OCI-LY7 (cell line): ENCODE measurements at regions not wholly inside any gene's neighbourhood (a gene's known extent, or its start where the extent isn't known, plus 50 kb on each side); places are given as distances from the start of the nearest gene placed in this dataset.

Experiments used
- BruUV-seq: library from RNA; stranded (reverse); fragments of 400-500 nt; replicated peaks from 2 replicates; lab custom pipeline; 2021; lab: Mats Ljungman, UMichigan
- CTCF ChIA-PET: fragments of 300-600 bp; sonication (Branson Sonifier 250); formaldehyde crosslinking; loops from one replicate; lab custom pipeline; 2022; ENCODE audit warnings: antibody characterized with exemption; ENCODE audit not compliant: unreplicated experiment; lab: Charles Lee
- POLR2A ChIA-PET: fragments of 300-600 bp; sonication (Branson Sonifier 250); formaldehyde crosslinking; loops from one replicate; lab custom pipeline; 2022; ENCODE audit warnings: antibody characterized with exemption; lab: Charles Lee
- DNase-seq: peaks from one replicate; pipeline ENCODE4 v3.0.0-alpha.2; 2015; ENCODE audit warnings: low spot score
- H2AFZ ChIP-seq: fragments of 200-600 bp; sonication (generic), shearing (Covaris generic); 2 replicates; pipeline ENCODE4 v1.6.1; 2014; ENCODE audit warnings: mild to moderate bottlenecking, antibody characterized with exemption, low read length, moderate library complexity
- H3K27ac ChIP-seq: fragments of 200-600 bp; sonication (generic); 2 replicates; pipeline ENCODE4 v1.5.1; 2014; ENCODE audit warnings: mixed run types, low read depth, mild to moderate bottlenecking, moderate library complexity, low read length, inconsistent platforms; ENCODE audit not compliant: poor library complexity, severe bottlenecking
- H3K36me3 ChIP-seq: fragments of 200-600 bp; sonication (generic); 2 replicates; pipeline ENCODE4 v1.6.1; 2014; ENCODE audit warnings: mild to moderate bottlenecking, antibody characterized with exemption, low read length, moderate library complexity, mixed read lengths; ENCODE audit not compliant: insufficient read depth
- H3K4me1 ChIP-seq: fragments of 200-600 bp; sonication (generic); 2 replicates; pipeline ENCODE4 v1.5.1; 2014; ENCODE audit warnings: mild to moderate bottlenecking, low read length; ENCODE audit not compliant: insufficient read depth, poor library complexity, severe bottlenecking
- H3K4me2 ChIP-seq: fragments of 200-600 bp; sonication (generic); 2 replicates; pipeline ENCODE4 v1.6.1; 2014; ENCODE audit warnings: mild to moderate bottlenecking, low read length
- H3K4me3 ChIP-seq: fragments of 200-600 bp; sonication (generic); 2 replicates; pipeline ENCODE4 v1.5.1; 2014; ENCODE audit warnings: mild to moderate bottlenecking, low read depth, low read length; ENCODE audit not compliant: poor library complexity, severe bottlenecking
- H3K79me2 ChIP-seq: fragments of 200-600 bp; sonication (generic); 2 replicates; pipeline ENCODE4 v1.6.1; 2016; ENCODE audit warnings: low read depth, mild to moderate bottlenecking, low read length, moderate library complexity, mixed read lengths; ENCODE audit not compliant: insufficient read depth
- H3K9me2 ChIP-seq: fragments of 200-600 bp; sonication (generic); 2 replicates; pipeline ENCODE4 v1.6.1; 2016; ENCODE audit warnings: mild to moderate bottlenecking, low read length, mixed read lengths; ENCODE audit not compliant: insufficient read depth
- H3K9me3 ChIP-seq: fragments of 200-600 bp; sonication (generic); 2 replicates; pipeline ENCODE4 v1.6.1; 2014; ENCODE audit warnings: mild to moderate bottlenecking, mixed run types, low read length, mixed read lengths
- H4K20me1 ChIP-seq: fragments of 200-600 bp; sonication (generic); 2 replicates; pipeline ENCODE4 v1.6.1; 2014; ENCODE audit warnings: mild to moderate bottlenecking, antibody characterized with exemption, low read length, moderate library complexity, mixed read lengths; ENCODE audit not compliant: insufficient read depth
- CTCF ChIP-seq: fragments of 200-600 bp; sonication (generic); conservative IDR thresholded peaks from 2 replicates; pipeline ENCODE4 v1.5.1; 2014; ENCODE audit warnings: mild to moderate bottlenecking, antibody characterized with exemption, low read length, moderate library complexity, mixed read lengths
- EZH2phosphoT487 ChIP-seq: fragments of 200-600 bp; sonication (generic); IDR thresholded peaks from 2 replicates; pipeline ENCODE4 v1.6.1; 2018; ENCODE audit warnings: low read depth, borderline replicate concordance, mild to moderate bottlenecking, mixed run types, antibody characterized with exemption, low read length, moderate library complexity, mixed read lengths
- intact Hi-C: fragments of 100-400 bp; cut with micrococcal nuclease; formaldehyde crosslinking; loops from one replicate; pipeline ENCODE4 v1.10.0; 2022; ENCODE audit not compliant: unreplicated experiment

- H3K4me3 ChIP-seq: no peak overlapping the region
- no peak for DNase-seq
- no peak for TF ChIP-seq EZH2phosphoT487
- no peak for TF ChIP-seq CTCF
- no TSS peak for BruUV-seq
- POLR2A ChIA-PET: interaction anchor here (0.5 to 2.0 kb wide), 6 partner anchors 8 to 152 kb away, joined by 3 to 7 read pairs (median 4); no protein-coding TSS in a partner anchor
- no peaks in the 10 kb centered on the region for H4K20me1 ChIP-seq
- no peaks in the 10 kb centered on the region for H3K36me3 ChIP-seq
- H3K4me2 ChIP-seq: no peak overlapping the region
- CTCF ChIA-PET: no interaction called here
- H3K4me1 ChIP-seq: peaks cover 4% of the 10 kb centered on the region
- H3K27ac ChIP-seq: no peak overlapping the region
- intact Hi-C loops: no loop called here
- H2AFZ ChIP-seq: no peak overlapping the region
- H3K9me3 ChIP-seq: 0 out of 2 replicates have a peak, but pooled peaks cover under 1% of the 10 kb centered on the region
- H3K9me2 ChIP-seq: no peaks in the 10 kb centered on the region
- H3K79me2 ChIP-seq: no peaks in the 10 kb centered on the region
Observed at GRCh38 chr14:42335918-42336317, 729.2 kb downstream of the LRFN5 start.

DNA sequence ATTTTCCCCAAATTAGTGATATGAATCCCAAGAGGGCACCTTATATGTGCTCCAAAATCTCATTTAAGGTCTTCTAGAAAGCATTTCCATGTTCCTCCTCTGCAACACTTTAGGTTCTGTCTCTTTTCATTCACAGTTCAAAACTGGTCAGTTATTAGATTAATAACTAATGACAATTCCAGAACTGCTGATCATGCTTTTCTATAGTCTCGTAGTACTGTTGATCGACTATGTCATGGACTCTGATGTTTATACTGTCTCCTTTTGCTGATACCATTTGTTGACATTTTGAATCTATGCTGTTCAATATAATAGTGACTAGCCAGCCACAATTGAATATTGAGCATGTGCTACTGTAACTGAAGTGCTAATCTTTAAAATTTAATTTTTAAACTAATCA is 728.3 kb downstream of the LRFN5 start:
- CTCF ChIA-PET: no interaction called here
- Histone ChIP-seq H3K4me1 (no peaks in the 10 kb centered on the region), H4K20me1 (no peaks in the 10 kb centered on the region), H3K9me3 (no peaks in the 10 kb centered on the region), H3K9me2 (no peaks in the 10 kb centered on the region), H3K4me2 (no peak overlapping the region), H3K27ac (no peak overlapping the region), H2AFZ (no peak overlapping the region), H3K4me3 (no peak overlapping the region), H3K79me2 (no peaks in the 10 kb centered on the region), H3K36me3 (no peaks in the 10 kb centered on the region)
- no TSS peak for BruUV-seq
- no peak for TF ChIP-seq CTCF
- TF ChIP-seq EZH2phosphoT487: no peak
- POLR2A ChIA-PET: interaction anchor here (1.0 to 2.0 kb wide), 5 partner anchors 10 to 122 kb away, joined by 3 to 7 read pairs (median 4); no protein-coding TSS in a partner anchor
- DNase-seq: no peak
- intact Hi-C loops: no loop called here

DNA sequence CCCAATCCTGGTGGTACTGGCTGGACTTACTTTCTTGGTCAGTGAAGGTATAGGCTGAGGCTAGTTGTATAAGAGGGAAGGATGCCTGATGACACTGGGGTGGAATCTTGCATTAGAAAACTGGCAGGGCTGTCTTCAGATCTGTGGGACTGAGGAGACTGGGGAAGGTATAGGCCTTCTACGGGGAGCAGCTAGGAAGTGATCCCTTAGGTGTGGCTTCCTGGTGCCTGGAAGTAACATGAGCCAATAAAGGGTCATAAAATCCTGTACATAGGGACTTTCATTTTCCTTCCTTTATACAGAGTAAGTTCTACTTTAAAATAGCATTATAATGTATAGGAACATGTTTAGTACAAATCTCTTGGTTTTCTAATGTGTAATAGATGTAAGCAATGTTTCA is 716.8 kb downstream of the LRFN5 start:
- no TSS peak for BruUV-seq
- CTCF ChIA-PET: no interaction called here
- H3K27ac ChIP-seq: peak overlapping the region; percentile 11
- H4K20me1 ChIP-seq: no peaks in the 10 kb centered on the region
- TF ChIP-seq EZH2phosphoT487 (no peak), CTCF (no peak)
- peaks cover 19% of the 10 kb centered on the region for H3K4me1 ChIP-seq
- no peak for DNase-seq
- peak overlapping the region; percentile 20 for H3K4me3 ChIP-seq
- peak overlapping the region; percentile 58 for H3K4me2 ChIP-seq
- peaks cover 32% of the 10 kb centered on the region; the same call in 1 of the 2 replicates for H3K9me3 ChIP-seq
- H3K9me2 ChIP-seq: no peaks in the 10 kb centered on the region
- H2AFZ ChIP-seq: peak overlapping the region; percentile 69; the same call in 1 of the 2 replicates
- intact Hi-C loops: no loop called here
- H3K36me3 ChIP-seq: peaks cover 6% of the 10 kb centered on the region
- H3K79me2 ChIP-seq: no peaks in the 10 kb centered on the region
- POLR2A ChIA-PET: interaction anchor here (0.6 to 1.2 kb wide), 6 partner anchors 9 to 60 kb away, joined by 3 to 4 read pairs (median 3); no protein-coding TSS in a partner anchor
